GM23248 (cell line): ENCODE measurements at regions not wholly inside any gene's neighbourhood (a gene's known extent, or its start where the extent isn't known, plus 50 kb on each side); places are given as distances from the start of the nearest gene placed in this dataset.

Source experiments
- DNase-seq: peaks from one replicate; pipeline ENCODE4 v3.0.0-alpha.2; 2015
- H2AFZ ChIP-seq: fragments of 200-600 bp; sonication (generic); 2 replicates; pipeline ENCODE4 v1.6.1; 2016; ENCODE audit warnings: antibody characterized with exemption
- H3F3A ChIP-seq: fragments of 200-600 bp; sonication (generic); 2 replicates; pipeline ENCODE4 v1.6.1; 2016; ENCODE audit warnings: mild to moderate bottlenecking, antibody characterized with exemption, mixed run types; ENCODE audit not compliant: insufficient read depth
- H3K27ac ChIP-seq: fragments of 200-600 bp; sonication (generic); 2 replicates; pipeline ENCODE4 v1.5.1; 2016; ENCODE audit warnings: mild to moderate bottlenecking
- H3K27me3 ChIP-seq: fragments of 200-600 bp; sonication (generic); replicated peaks from 2 replicates; pipeline ENCODE4 v1.6.1; 2016; ENCODE audit warnings: mild to moderate bottlenecking; ENCODE audit not compliant: insufficient read depth
- H3K36me3 ChIP-seq: fragments of 200-600 bp; sonication (generic); 2 replicates; pipeline ENCODE4 v1.6.1; 2016; ENCODE audit warnings: low read depth, mild to moderate bottlenecking
- H3K4me1 ChIP-seq: fragments of 200-600 bp; sonication (generic); 2 replicates; pipeline ENCODE4 v1.6.1; 2016; ENCODE audit warnings: mild to moderate bottlenecking; ENCODE audit not compliant: insufficient read depth
- H3K4me2 ChIP-seq: fragments of 200-600 bp; sonication (generic); one replicate; pipeline ENCODE4 v1.6.1; 2016; ENCODE audit warnings: mild to moderate bottlenecking; ENCODE audit not compliant: unreplicated experiment
- H3K4me3 ChIP-seq: fragments of 200-600 bp; sonication (generic); 2 replicates; pipeline ENCODE4 v1.5.1; 2016; ENCODE audit warnings: mild to moderate bottlenecking
- H3K79me2 ChIP-seq: fragments of 200-600 bp; sonication (generic); 2 replicates; pipeline ENCODE4 v1.6.1; 2016; ENCODE audit warnings: mild to moderate bottlenecking; ENCODE audit not compliant: insufficient read depth
- H3K9ac ChIP-seq: fragments of 200-600 bp; sonication (generic); 2 replicates; pipeline ENCODE4 v1.6.1; 2016; ENCODE audit warnings: mild to moderate bottlenecking
- H3K9me2 ChIP-seq: fragments of 200-600 bp; sonication (generic); 2 replicates; pipeline ENCODE4 v1.6.1; 2016; ENCODE audit warnings: mixed run types, mild to moderate bottlenecking, moderate library complexity; ENCODE audit not compliant: insufficient read depth
- H3K9me3 ChIP-seq: fragments of 200-600 bp; sonication (generic); one replicate; pipeline ENCODE4 v1.6.1; 2017; ENCODE audit warnings: low read depth
- H4K20me1 ChIP-seq: fragments of 200-600 bp; sonication (generic); 2 replicates; pipeline ENCODE4 v1.6.0; 2016; ENCODE audit not compliant: insufficient read depth
- EZH2 ChIP-seq: fragments of 200-600 bp; sonication (generic); IDR thresholded peaks from 2 replicates; pipeline ENCODE4 v1.6.1; 2018; ENCODE audit warnings: antibody characterized with exemption, mild to moderate bottlenecking; ENCODE audit not compliant: insufficient read depth, poor library complexity, severe bottlenecking
- EZH2phosphoT487 ChIP-seq: fragments of 200-600 bp; sonication (generic); IDR thresholded peaks from 2 replicates; pipeline ENCODE4 v1.6.1; 2018; ENCODE audit warnings: antibody characterized with exemption, moderate library complexity, mild to moderate bottlenecking, low read depth; ENCODE audit not compliant: insufficient read depth
- WGBS, 2 experiments: methylation state at CpG; one replicate each; pipeline ENCODE4 v1.1.6; 2015 to 2017; ENCODE audit warnings: low lambda C conversion rate in 2 of 2, low coverage in 1 of 2; ENCODE audit errors: missing lambda C conversion rate in 2 of 2; 5-methylcytosine and 5-hydroxymethylcytosine counted together
- in situ Hi-C: fragments of 300-500 bp; cut with MboI; formaldehyde crosslinking; loops from 2 replicates; pipeline ENCODE4 v1.15.0; 2020

DNA sequence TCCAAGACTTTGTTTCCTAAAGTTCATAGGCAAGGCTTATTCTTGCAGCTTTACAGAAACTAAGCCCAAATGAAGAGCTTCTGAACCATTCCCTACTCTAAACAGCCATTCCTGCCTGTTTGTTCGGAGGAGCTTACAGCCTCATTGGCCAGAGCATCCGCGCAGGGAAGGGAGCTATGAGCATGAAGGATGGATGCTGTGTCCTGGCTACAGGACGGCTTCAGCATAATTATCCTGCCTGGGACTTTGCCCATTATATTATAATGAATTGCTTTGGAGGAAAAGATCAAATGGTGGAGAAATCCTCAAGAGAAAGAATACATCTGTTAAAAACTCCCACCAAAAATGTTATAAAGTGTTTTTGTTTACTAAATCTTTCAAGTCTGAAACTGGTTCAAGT lies 378.2 kb upstream of the BTBD3 start:
- Histone ChIP-seq H3K27ac (no peak overlapping the region), H4K20me1 (no peaks in the 10 kb centered on the region), H3K4me1 (peaks cover 10% of the 10 kb centered on the region), H3K79me2 (no peaks in the 10 kb centered on the region), H2AFZ (no peak overlapping the region), H3K9ac (no peak overlapping the region), H3K27me3 (peaks cover 5% of the 10 kb centered on the region; the same call in 1 of the 2 replicates), H3K9me3 (no peaks in the 10 kb centered on the region), H3F3A (no peaks in the 10 kb centered on the region), H3K36me3 (no peaks in the 10 kb centered on the region), H3K4me2 (no peak overlapping the region), H3K9me2 (no peaks in the 10 kb centered on the region), H3K4me3 (no peak overlapping the region)
- WGBS, 2 experiments: 64 to 68% methylated on average over 4 of the region's 4 CpGs
- no peak for DNase-seq
- TF ChIP-seq EZH2: no peak
- no peak for TF ChIP-seq EZH2phosphoT487
- in situ Hi-C loops: loop anchor here (10.0 to 25.0 kb wide), 5 partner anchors 452 to 1552 kb away; partner anchors contain the start of gene JAG1

DNA sequence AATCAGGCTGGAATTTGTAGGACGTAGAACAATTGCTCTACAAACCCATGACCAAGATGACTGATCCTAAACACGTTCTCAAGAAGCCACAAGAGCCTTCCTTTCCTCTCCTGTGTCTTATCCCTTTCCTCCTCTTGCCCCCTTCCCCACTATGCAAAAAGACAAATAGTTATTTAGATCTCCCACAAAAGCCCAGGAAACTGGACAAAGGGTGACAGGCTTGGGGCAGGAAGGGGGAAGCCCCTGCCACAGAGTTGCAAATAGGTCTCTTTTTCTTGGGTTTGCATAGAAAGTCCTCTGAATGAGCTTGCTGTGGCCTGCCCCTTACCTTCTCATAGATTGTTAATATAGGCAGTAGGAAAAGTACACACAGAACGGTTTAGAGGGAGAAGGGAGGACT lies 377.1 kb upstream of the BTBD3 start:
- H3K27me3 ChIP-seq: peaks cover 5% of the 10 kb centered on the region; the same call in 1 of the 2 replicates
- H3K36me3 ChIP-seq: no peaks in the 10 kb centered on the region
- no peak overlapping the region for H3K4me3 ChIP-seq
- no peaks in the 10 kb centered on the region for H3F3A ChIP-seq
- WGBS, 2 experiments: 55 to 56% methylated on average over 3 of the region's 3 CpGs
- H3K27ac ChIP-seq: no peak overlapping the region
- H3K4me1 ChIP-seq: peaks cover 10% of the 10 kb centered on the region
- no peak overlapping the region for H3K4me2 ChIP-seq
- H3K9ac ChIP-seq: no peak overlapping the region
- no peak for DNase-seq
- no peak overlapping the region for H2AFZ ChIP-seq
- H4K20me1 ChIP-seq: no peaks in the 10 kb centered on the region
- no peaks in the 10 kb centered on the region for H3K9me3 ChIP-seq
- H3K9me2 ChIP-seq: no peaks in the 10 kb centered on the region
- no peak for TF ChIP-seq EZH2
- no peak for TF ChIP-seq EZH2phosphoT487
- H3K79me2 ChIP-seq: no peaks in the 10 kb centered on the region
- in situ Hi-C loops: loop anchor here (10.0 to 25.0 kb wide), 5 partner anchors 453 to 1553 kb away; partner anchors contain the start of gene JAG1

DNA sequence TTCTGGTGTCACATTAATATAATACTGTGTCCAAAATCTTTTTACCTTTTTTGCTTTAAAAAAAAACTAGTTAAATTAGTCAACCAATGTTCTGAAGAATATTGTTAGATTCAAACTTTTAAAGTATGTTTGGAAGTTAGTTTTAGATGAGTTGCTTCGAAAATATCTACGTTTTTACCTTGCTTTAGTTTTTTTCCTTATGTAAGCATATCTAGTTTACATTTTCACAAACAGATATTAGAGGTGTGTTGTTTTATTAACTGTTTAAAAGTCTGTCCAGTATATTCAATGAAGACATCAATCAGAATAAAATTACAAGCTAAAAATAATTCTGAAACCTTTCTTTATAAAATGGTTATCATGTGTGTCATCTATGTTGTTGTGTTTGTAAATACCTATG lies 375.0 kb upstream of the BTBD3 start:
- Histone ChIP-seq H3K4me2 (no peak overlapping the region), H3K27ac (no peak overlapping the region), H3K36me3 (no peaks in the 10 kb centered on the region), H3F3A (no peaks in the 10 kb centered on the region), H3K9me2 (no peaks in the 10 kb centered on the region), H3K4me3 (no peak overlapping the region), H3K27me3 (no peaks in the 10 kb centered on the region; the same call in none of the 2 replicates), H3K4me1 (peaks cover 10% of the 10 kb centered on the region), H3K9ac (no peak overlapping the region), H4K20me1 (no peaks in the 10 kb centered on the region), H3K79me2 (no peaks in the 10 kb centered on the region), H2AFZ (no peak overlapping the region), H3K9me3 (no peaks in the 10 kb centered on the region)
- in situ Hi-C loops: loop anchor here (10.0 to 25.0 kb wide), 5 partner anchors 455 to 1555 kb away; partner anchors contain the start of gene JAG1
- WGBS, 2 experiments: 89 to 98% methylated on average over 2 of the region's 2 CpGs
- TF ChIP-seq EZH2phosphoT487 (no peak), EZH2 (no peak)
- no peak for DNase-seq

DNA sequence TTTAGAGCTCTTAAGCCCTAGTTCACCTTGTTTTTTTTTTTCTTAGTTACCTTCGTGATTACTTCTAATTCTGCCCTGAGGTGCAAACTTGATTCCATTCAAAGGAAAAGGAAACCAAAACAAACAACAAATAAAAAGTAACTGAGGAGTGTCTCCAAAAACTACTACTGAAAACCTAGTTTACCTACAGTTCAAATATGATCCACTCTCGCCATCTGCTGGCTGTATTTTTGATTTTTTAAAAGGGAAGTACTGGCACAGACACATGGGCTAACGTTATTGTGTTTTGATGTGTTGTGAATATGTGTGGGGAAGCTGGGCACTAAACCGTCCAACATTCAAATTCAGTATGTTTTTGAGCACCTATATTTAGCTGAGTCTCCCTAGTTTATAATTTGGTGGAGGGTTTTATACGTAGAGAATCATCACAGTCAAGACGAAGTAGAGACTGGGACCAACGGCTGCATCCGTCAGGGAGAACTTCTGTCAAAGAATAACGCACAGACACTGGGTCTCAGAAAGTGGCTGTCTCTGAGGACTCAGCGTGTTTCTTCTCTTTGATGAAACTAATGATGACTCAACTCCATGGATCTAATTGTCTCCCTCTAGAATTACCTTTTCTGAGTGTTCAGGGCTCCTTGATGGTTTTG lies 373.5 kb upstream of the BTBD3 start:
- H3K27me3 ChIP-seq: no peaks in the 10 kb centered on the region; the same call in 1 of the 2 replicates
- H3K79me2 ChIP-seq: no peaks in the 10 kb centered on the region
- no peak overlapping the region for H3K27ac ChIP-seq
- peak overlapping the region; percentile 23 for H3K4me2 ChIP-seq
- in situ Hi-C loops: loop anchor here (10.0 to 25.0 kb wide), 5 partner anchors 457 to 1557 kb away; partner anchors contain the start of gene JAG1
- WGBS, 2 experiments: 14 to 16% methylated on average over 10 of the region's 10 CpGs
- H3F3A ChIP-seq: no peaks in the 10 kb centered on the region
- no peaks in the 10 kb centered on the region for H3K9me3 ChIP-seq
- H3K9ac ChIP-seq: no peak overlapping the region
- no peaks in the 10 kb centered on the region for H3K9me2 ChIP-seq
- 0 out of 2 replicates have a peak overlapping the region, but pooled peaks have one; percentile 24 for H3K4me3 ChIP-seq
- H3K4me1 ChIP-seq: peaks cover 10% of the 10 kb centered on the region
- DNase-seq: peak; percentile 67
- peak overlapping the region; percentile 66 for H2AFZ ChIP-seq
- no peaks in the 10 kb centered on the region for H3K36me3 ChIP-seq
- TF ChIP-seq EZH2 (no peak), EZH2phosphoT487 (no peak)
- no peaks in the 10 kb centered on the region for H4K20me1 ChIP-seq
